ENCODE measurements at regions not wholly inside any gene's neighbourhood (a gene's known extent, or its start where the extent isn't known, plus 50 kb on each side); places are given as distances from the start of the nearest gene placed in this dataset.
"Not testable (repeated sequence)": the region's sequence is repeated elsewhere in the genome, so short reads cannot be mapped to it uniquely, and the experiment has no call there.

DNA sequence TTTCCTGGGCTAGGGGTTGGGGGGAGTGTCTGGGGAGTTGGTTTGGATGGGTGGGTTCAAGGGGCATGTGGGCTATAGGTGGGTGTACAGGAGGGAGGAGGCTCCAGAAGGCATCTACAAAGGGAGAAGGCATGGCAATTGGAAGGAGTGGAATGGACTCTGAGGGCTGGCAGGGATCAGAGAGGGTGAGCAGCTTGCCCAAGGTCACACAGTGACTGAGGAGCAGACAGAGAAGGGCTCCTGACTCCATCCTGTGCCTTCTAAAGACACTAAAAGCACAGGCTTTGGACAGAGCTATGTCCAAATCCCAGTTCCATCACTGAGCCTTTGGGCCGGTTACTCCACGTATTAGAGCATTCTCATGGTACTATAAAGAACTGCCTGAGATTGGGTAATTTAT is 151.8 kb downstream of the PTPRU start:
- no peak for DNase-seq (ENCODE audit: low spot score)

DNA sequence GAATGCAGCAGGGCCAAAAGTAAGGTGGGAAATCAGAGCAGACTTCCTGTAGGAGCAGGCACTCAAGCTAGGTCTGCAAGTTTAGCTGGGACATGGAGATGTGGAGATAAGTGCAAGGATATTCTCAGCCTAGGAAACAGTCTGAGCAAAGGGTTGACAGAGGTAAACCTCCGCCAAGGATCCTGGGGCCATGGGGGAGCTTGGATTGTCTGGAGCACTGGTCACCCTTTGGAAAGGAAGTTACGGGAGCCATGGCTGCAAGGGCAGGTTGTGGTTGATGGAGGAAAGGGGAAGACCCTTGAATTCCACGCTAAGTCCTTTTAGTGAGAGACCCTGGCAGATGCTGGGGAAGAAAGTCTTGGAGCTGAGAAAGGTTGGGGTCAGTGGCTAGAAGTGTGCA is 150.9 kb downstream of the PTPRU start:
- DNase-seq (ENCODE audit: low spot score): no peak

DNA sequence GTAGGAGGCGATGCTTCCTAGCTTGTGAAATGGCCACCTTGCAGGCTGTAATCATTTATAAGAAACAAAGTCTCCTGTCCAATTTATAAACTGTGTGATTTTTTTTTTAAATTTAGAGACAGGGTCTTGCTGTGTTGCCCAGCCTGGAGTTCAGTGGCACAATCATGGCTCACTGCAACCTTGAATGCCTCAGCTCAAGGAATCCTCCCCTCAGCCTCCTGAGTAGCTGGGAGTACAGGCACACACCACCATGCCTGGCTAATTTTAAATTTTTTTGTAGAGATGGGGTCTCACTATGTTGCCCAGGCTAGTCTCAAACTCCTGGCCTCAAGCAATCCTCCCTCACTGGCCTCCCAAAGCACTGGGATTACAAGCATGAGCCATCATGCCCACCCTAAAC is 150.1 kb downstream of the PTPRU start:
- not testable (repeated sequence) for DNase-seq (ENCODE audit: low spot score)

- DNase-seq (ENCODE audit: low spot score): no peak
Measured at GRCh38 chr1:29385966-29386365, 149.6 kb downstream of the PTPRU start.

DNA sequence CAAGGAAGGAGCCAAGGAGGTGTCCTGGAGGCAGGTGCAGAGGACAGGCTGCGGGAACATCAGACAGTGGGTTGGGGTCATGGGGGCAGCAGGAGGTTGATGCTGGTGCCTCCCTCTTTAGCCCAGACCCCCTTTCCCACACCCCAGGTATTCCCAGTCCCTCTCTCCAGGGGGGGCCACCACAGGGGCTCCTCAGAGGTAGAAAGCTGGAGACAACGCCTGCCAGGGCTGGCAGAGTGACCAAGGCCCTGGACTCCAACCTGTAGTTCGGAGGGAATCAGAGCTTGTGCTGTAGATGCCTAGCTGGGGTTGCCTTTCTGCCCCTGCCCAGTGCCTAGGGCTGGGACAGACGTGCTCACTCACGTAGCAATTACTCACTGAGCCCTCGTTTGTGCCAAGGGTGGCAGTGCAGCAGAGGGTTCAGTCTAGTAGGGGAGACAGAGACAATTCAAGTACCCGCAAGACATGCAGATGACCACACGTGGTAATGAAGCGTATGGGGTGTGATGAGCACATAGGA is 148.2 kb downstream of the PTPRU start:
- DNase-seq (ENCODE audit: low spot score): no peak

DNA sequence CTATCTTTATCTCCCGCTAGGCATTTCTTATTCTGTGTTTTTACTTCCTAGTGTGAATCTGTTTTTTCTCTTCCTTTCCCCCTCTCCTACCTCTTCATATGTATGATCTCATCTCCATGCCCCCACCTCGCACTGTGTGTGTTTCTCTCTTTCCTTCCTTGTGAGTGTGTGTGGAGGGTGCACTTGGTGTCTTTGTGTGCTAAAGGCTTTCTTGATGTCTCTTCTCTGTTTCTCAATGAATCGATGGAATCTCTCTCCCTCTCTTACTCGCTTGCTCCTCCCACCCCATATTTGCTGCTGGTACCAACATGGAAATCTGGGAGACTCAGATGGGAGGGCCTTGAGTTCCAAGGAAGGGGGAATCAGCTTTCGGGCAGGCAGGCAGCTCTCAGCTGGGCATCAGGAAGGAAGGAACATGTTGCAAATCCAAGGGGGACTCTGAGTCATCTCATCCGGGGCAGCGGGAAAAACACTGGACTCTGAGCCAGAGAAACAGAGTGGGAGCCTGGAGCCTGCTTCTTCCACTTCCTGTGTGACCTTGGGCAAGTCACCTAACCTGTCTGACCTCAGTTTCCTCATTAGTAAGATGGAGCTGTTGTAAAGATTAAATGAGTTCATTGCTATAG is 147.5 kb downstream of the PTPRU start:
- DNase-seq (ENCODE audit: low spot score): no peak

GRCh38 chr1:29382851-29383745 is 146.8 kb downstream of the PTPRU start:
- DNase-seq (ENCODE audit: low spot score): no peak

GRCh38 chr1:29381426-29381825 is 145.1 kb downstream of the PTPRU start:
- no peak for DNase-seq (ENCODE audit: low spot score)

DNA sequence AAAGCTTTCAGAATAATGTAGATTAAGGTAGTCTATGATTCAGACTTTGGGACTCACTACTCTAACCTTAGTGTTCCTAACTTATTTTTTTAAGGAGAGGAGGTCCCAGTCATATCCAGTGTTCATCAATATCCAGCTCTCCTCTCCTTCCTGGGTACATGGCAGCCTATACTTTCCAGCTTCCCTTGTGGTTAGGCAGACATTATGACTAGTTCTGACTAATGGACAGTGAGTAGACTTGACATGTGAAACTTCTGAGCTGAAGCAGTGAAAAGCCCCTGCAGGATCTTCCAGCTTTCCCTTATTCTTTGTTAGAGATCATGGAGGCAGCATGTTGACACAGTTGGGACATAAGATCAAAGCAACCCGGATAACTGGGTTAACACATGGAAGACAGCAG is 144.2 kb downstream of the PTPRU start:
- no peak for DNase-seq (ENCODE audit: low spot score)

GRCh38 chr1:29379443-29380073 is 143.2 kb downstream of the PTPRU start:
- no peak for DNase-seq (ENCODE audit: low spot score)
